CD4-positive, CD25-positive, alpha-beta regulatory T cell (primary cell): ENCODE measurements at regions not wholly inside any gene's neighbourhood (a gene's known extent, or its start where the extent isn't known, plus 50 kb on each side); places are given as distances from the start of the nearest gene placed in this dataset.
A peak's percentile ranks its signal among the peaks of the same experiment; 100 is the strongest.

Experiments
- ATAC-seq, 2 donors: fragments of 150-1000 bp; cut with Tn5 transposase; one replicate each; pipeline ENCODE4 v1.10.0; 2021; ENCODE audit warnings: low read depth in 2 of 2, moderate number of reproducible peaks in 2 of 2, moderate library complexity in 1 of 2
- DNase-seq, 3 donors: peaks; one replicate each; pipeline versions ENCODE4 v3.0.0 to v3.0.0-alpha.2; 2012 to 2022; ENCODE audit warnings: mixed read lengths in 1 of 3
- H3K27ac ChIP-seq: one replicate; pipeline ENCODE4 v1.7.0; 2013; ENCODE audit warnings: mild to moderate bottlenecking, low read length; ENCODE audit not compliant: insufficient read depth, poor library complexity, severe bottlenecking
- H3K27me3 ChIP-seq: one replicate; pipeline ENCODE4 v1.7.0; 2013; ENCODE audit warnings: low read length; ENCODE audit not compliant: control insufficient read depth, insufficient read depth
- H3K36me3 ChIP-seq: one replicate; pipeline ENCODE4 v1.7.0; 2013; ENCODE audit warnings: mild to moderate bottlenecking, low read length, moderate library complexity; ENCODE audit not compliant: control insufficient read depth, insufficient read depth
- H3K4me1 ChIP-seq: 2 replicates; pipeline ENCODE4 v1.7.0; 2013; ENCODE audit warnings: mild to moderate bottlenecking, low read length; ENCODE audit not compliant: insufficient read depth, control insufficient read depth, poor library complexity, severe bottlenecking
- H3K4me3 ChIP-seq: one replicate; pipeline ENCODE4 v1.7.0; 2013; ENCODE audit warnings: low read depth, mild to moderate bottlenecking, low read length, moderate library complexity
- H3K9me3 ChIP-seq, 2 experiments: 1 replicate in 1 of 2; 2 replicates in 1 of 2; pipeline ENCODE4 v1.7.0; 2013; ENCODE audit warnings: low read length in 2 of 2, mild to moderate bottlenecking in 1 of 2, moderate library complexity in 1 of 2; ENCODE audit not compliant: control insufficient read depth in 2 of 2
- H3K27ac Mint-ChIP-seq, 3 donors: one replicate each; pipeline ENCODE4 v1.8.0; 2020 to 2022; ENCODE audit warnings: mild to moderate bottlenecking in 3 of 3, mixed read lengths in 3 of 3, moderate library complexity in 2 of 3
- H3K27me3 Mint-ChIP-seq: one replicate; pipeline ENCODE4 v1.8.0; 2022; ENCODE audit warnings: mild to moderate bottlenecking, mixed read lengths
- H3K36me3 Mint-ChIP-seq: one replicate; pipeline ENCODE4 v1.8.0; 2020; ENCODE audit warnings: mixed read lengths
- H3K4me1 Mint-ChIP-seq, 4 donors: one replicate each; pipeline ENCODE4 v1.8.0; 2020 to 2022; ENCODE audit warnings: mixed read lengths in 4 of 4, mild to moderate bottlenecking in 1 of 4
- H3K4me3 Mint-ChIP-seq, 4 donors: one replicate each; pipeline ENCODE4 v1.8.0; 2020 to 2022; ENCODE audit warnings: mild to moderate bottlenecking in 4 of 4, mixed read lengths in 4 of 4, moderate library complexity in 3 of 4
- H3K9me3 Mint-ChIP-seq, 7 donors: one replicate each; pipeline ENCODE4 v1.8.0; 2020 to 2022; ENCODE audit warnings: mixed read lengths in 7 of 7, mild to moderate bottlenecking in 3 of 7, moderate library complexity in 2 of 7

DNA sequence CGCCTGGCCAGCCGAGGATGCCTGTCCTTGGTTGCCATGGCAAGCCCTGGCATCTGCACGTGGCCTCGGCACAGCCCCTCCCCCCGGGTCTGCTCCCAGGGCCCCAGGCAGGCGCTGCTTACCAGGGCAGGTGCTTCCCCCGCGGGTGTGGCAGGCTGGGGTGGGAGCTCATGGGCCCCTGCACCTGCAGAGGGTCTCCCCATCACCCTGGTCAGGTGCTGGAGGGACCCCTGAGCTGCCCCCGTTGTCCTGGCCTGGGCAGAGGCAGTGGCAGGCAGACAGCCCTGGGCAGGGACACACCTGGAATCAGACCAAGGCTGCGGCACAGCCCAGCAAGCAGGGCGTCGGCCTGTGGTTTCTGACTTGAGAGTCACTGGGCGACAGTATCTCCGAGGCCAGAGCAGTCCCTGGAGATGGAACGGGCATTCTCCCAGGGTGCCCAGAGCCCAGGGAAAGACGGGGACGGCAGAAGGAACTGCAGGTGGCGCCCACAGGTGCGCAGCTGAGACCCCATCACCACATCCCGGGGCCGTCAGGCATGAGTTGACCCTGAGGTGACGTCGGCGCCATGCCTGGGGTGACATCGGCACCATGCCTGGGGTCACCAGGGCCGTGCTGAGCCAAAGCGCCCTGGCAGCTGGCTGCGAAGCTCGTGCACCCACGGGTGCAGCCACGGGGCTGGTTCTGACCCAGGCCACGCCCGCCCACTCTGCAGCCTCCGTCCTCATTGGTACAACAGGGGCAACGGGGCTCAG lies 56.1 kb upstream of the FBRSL1 start:
- Mint-ChIP-seq H3K27ac (peak overlapping the region in 1 of 3 donors; percentile 48), H3K4me3 (peak overlapping the region in 1 of 4 donors; percentile 54), H3K4me1 (peaks cover 0 to 69% (median 12%) of the 10 kb centered on the region in 4 donors), H3K27me3 (peaks cover 5% of the 10 kb centered on the region), H3K36me3 (no peaks in the 10 kb centered on the region), H3K9me3 (peaks cover 0 to 2% (median 0%) of the 10 kb centered on the region in 7 donors)
- Histone ChIP-seq H3K36me3 (no peaks in the 10 kb centered on the region), H3K9me3 (no peaks in the 10 kb centered on the region), H3K4me3 (no peak overlapping the region), H3K27ac (no peak overlapping the region), H3K4me1 (peaks cover 46% of the 10 kb centered on the region), H3K27me3 (no peaks in the 10 kb centered on the region)
- DNase-seq (no peak), ATAC-seq (no peak)

DNA sequence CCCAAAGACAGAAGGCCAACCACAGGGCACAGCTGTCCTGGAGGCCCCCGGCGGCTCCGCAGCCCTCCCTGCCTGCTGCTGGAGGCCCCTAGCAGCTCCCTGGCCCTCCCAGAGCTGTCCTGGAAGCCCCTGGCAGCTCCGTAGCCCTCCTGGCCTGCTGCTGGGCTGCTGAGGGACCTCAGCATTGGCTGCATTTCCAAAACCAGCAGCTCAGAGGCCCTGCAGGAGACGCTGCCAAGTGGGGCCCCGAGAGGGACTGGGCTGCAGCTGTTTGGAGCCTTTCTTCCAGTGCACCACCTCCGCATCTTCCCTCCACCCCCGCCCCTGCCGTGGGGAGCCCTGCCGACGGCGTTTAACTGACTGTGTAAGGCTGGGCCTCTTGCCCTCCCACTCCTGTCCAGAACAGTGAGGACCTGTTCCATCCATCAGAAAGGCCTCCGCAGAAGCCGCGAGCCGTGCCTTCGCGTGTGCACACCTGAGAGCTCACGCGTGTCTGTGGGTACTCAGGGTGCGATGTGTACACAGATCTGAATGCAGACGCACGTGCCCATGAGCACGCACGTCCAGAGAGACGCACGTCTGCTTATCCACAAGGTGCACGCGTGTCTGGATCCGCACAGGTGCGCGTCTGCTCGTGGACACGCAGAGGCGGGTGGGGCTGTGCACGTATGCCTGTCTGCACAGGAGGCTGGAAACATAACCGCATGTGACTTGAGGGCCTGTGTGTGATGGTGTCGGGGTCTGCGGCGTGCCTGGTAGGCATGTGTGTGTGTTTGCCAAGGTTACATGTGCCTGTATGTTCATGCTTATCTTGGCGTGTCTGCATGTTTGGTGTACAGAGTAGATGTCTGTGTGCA lies 57.0 kb upstream of the FBRSL1 start:
- no peaks in the 10 kb centered on the region for H3K36me3 Mint-ChIP-seq
- H3K9me3 Mint-ChIP-seq: peaks cover 0 to 2% (median 0%) of the 10 kb centered on the region in 7 donors
- H3K4me1 Mint-ChIP-seq: peaks cover 0 to 71% (median 12%) of the 10 kb centered on the region in 4 donors
- no peaks in the 10 kb centered on the region for H3K27me3 ChIP-seq
- H3K27ac ChIP-seq: no peak overlapping the region
- H3K4me3 ChIP-seq: no peak overlapping the region
- peak overlapping the region in 1 of 4 donors; percentile 54 for H3K4me3 Mint-ChIP-seq
- H3K27ac Mint-ChIP-seq: peak overlapping the region in 1 of 3 donors; percentile 85
- no peaks in the 10 kb centered on the region for H3K9me3 ChIP-seq
- peaks cover 43% of the 10 kb centered on the region for H3K4me1 ChIP-seq
- no peaks in the 10 kb centered on the region for H3K36me3 ChIP-seq
- peaks cover 5% of the 10 kb centered on the region for H3K27me3 Mint-ChIP-seq
- ATAC-seq (no peak), DNase-seq (no peak)

DNA sequence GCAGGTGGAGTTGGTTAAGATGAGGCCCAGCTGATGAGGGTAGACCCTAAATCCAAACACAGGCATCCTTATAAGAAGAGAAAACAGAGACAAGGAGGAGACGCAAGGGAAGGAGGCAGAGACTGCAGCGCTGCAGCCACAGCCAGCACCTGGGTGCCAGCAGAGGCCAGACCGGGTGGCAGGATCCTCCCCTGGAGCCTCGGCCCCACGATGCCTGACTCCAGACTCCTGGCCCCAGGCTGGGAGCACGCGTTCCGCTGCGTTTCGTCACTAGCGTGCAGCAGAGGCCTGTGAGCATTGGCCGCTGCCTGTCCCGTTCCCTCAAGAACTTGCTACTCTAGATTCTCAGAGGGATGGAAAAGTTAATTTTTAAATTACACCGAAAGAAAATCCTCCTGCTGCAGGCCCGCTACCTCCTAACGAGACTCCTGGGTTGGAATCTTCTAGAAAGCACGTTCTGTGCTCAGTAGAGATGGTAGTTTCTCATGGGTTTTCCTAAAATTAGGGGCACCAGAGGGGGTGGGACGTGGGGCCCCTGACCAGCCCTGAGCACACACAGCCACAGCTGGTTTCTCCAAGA lies 57.7 kb upstream of the FBRSL1 start:
- Histone ChIP-seq H3K4me3 (no peak overlapping the region), H3K36me3 (no peaks in the 10 kb centered on the region), H3K9me3 (no peaks in the 10 kb centered on the region), H3K27ac (no peak overlapping the region), H3K4me1 (peaks cover 36% of the 10 kb centered on the region), H3K27me3 (no peaks in the 10 kb centered on the region)
- DNase-seq (no peak), ATAC-seq (no peak)
- H3K27ac Mint-ChIP-seq: peak overlapping the region in 1 of 3 donors; percentile 71
- peaks cover 0 to 65% (median 12%) of the 10 kb centered on the region in 4 donors for H3K4me1 Mint-ChIP-seq
- peaks cover 5% of the 10 kb centered on the region for H3K27me3 Mint-ChIP-seq
- H3K4me3 Mint-ChIP-seq: no peak overlapping the region
- H3K9me3 Mint-ChIP-seq: peaks cover 0 to 2% (median 0%) of the 10 kb centered on the region in 7 donors
- H3K36me3 Mint-ChIP-seq: no peaks in the 10 kb centered on the region

DNA sequence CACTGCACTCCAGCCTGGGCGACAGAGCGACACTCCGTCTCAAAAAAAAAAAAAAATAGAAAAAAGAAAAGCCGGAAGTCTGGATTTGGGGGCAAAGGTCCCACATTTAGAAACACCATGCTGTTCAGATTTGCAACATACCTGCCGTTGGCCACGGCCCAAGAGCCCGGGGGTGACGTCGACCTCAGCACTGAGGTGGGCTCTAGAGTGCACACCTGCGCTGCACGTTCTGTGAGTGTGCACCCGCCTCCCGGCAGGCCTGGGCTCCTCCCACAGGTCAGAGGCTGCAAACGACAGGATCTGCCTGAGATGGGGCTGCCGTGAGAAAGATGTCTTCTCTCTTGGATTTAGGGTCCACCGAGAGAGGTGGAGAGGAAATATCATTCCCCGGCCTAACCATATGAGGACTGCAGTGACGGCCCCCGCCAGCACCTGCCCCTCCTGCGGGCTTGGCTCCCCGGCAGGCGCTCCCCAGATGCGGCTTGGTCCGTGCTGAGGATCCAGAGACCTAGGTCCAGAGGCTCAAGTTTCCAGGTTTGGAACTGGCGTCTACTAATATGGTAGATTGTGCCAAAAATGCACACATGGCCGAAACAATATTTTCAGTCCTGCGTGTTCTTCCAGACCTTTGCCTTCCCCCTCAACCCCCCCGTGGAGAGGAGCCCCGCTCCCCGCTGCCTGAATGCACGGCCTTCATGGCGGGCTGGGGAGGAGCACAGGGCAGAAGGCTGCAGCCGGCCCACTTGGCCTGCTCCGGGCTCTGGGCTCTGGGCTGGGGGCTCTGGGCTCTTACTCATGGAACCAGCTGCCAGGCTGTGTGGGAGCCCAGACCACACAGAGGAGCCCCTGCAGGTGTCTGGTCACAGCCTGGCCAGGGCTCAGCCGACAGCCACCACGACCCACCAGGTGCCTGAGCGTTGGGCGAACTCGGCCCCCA lies 58.8 kb upstream of the FBRSL1 start:
- ATAC-seq: no peak

DNA sequence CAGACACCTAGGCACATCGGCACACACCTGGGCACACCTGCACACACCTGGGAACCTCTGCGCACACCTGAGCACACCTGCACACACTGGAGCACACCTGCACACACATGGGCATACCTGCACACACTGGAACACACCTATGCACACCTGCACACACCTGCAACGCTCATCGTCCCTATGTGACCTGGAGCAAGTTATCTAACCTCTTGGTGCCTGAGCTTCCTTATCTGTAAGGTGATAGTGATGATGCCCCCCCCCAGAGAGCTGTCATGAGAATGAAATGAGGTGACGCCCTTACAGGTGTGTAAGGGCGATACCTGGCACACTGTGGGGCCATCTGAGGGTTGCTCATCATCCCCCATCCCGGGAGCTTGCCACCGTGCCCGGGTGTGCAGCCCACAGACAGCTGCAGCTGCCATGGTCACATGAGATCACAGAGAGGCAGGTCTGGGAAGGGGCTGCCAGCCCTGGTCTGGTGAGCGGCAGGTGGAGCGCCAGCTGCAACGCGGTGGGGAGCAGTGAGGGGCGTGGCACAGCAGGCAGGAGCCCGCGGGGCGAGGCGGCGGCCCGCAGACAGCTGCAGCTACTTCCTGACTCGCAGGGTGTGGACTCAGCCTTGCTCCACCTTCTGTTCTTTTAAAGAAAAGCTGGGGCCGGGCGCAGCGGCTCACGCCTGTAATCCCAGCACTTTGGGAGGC lies 59.9 kb upstream of the FBRSL1 start:
- DNase-seq (peak; percentile 52 to 87 (median 68)), ATAC-seq (peak; percentile 95 to 97)
- H3K36me3 ChIP-seq: no peaks in the 10 kb centered on the region
- H3K27me3 ChIP-seq: no peaks in the 10 kb centered on the region
- H3K9me3 ChIP-seq: no peaks in the 10 kb centered on the region
- no peak overlapping the region for H3K27ac ChIP-seq
- peaks cover 28% of the 10 kb centered on the region for H3K4me1 ChIP-seq
- no peak overlapping the region for H3K4me3 ChIP-seq
- Mint-ChIP-seq H3K27ac (peak overlapping the region in 2 of 3 donors; percentile 32 to 84), H3K36me3 (no peaks in the 10 kb centered on the region), H3K4me3 (peak overlapping the region; percentile 52 to 87 (median 75)), H3K4me1 (peaks cover 0 to 50% (median 12%) of the 10 kb centered on the region in 4 donors), H3K27me3 (peaks cover 5% of the 10 kb centered on the region), H3K9me3 (peaks cover 0 to 4% (median 0%) of the 10 kb centered on the region in 7 donors)

More for the DNA sequence above, 58.8 kb upstream of the FBRSL1 start:
- DNase-seq: no peak
- no peaks in the 10 kb centered on the region for H3K36me3 Mint-ChIP-seq
- peaks cover 5% of the 10 kb centered on the region for H3K27me3 Mint-ChIP-seq
- H3K27ac Mint-ChIP-seq: no peak overlapping the region
- peaks cover 28% of the 10 kb centered on the region for H3K4me1 ChIP-seq
- H3K9me3 ChIP-seq: no peaks in the 10 kb centered on the region
- no peak overlapping the region for H3K4me3 ChIP-seq
- no peak overlapping the region for H3K27ac ChIP-seq
- peaks cover 0 to 57% (median 12%) of the 10 kb centered on the region in 4 donors for H3K4me1 Mint-ChIP-seq
- no peaks in the 10 kb centered on the region for H3K27me3 ChIP-seq
- H3K36me3 ChIP-seq: no peaks in the 10 kb centered on the region
- H3K9me3 Mint-ChIP-seq: peaks cover 0 to 2% (median 0%) of the 10 kb centered on the region in 7 donors
- H3K4me3 Mint-ChIP-seq: peak overlapping the region; percentile 52 to 87 (median 75)

DNA sequence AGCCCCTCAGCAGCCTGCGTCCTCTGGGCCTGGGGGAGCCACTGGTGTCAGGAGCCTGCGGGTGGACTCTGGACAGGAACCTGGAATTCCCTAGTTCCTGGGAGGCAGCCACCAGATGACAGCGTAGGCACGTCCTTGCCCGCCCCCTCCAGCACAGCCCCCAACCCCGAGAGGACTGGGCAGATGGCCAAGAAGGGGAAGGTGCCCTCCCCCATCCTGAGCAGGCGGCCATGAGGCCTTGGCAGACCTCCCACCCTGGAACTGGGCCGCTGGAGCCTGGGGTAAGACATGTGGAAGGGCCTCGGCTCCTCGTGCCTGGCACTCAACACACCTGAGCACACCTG lies 60.4 kb upstream of the FBRSL1 start:
- no peaks in the 10 kb centered on the region for H3K36me3 ChIP-seq
- peaks cover 0 to 8% (median 0%) of the 10 kb centered on the region in 7 donors for H3K9me3 Mint-ChIP-seq
- DNase-seq (no peak), ATAC-seq (no peak)
- peaks cover 1% of the 10 kb centered on the region for H3K27me3 Mint-ChIP-seq
- H3K27me3 ChIP-seq: no peaks in the 10 kb centered on the region
- peak overlapping the region in 3 of 4 donors; percentile 10 to 83 (median 52) for H3K4me3 Mint-ChIP-seq
- H3K36me3 Mint-ChIP-seq: no peaks in the 10 kb centered on the region
- H3K27ac ChIP-seq: no peak overlapping the region
- H3K27ac Mint-ChIP-seq: no peak overlapping the region
- H3K4me1 ChIP-seq: peaks cover 28% of the 10 kb centered on the region
- no peaks in the 10 kb centered on the region for H3K9me3 ChIP-seq
- H3K4me1 Mint-ChIP-seq: peaks cover 0 to 45% (median 8%) of the 10 kb centered on the region in 4 donors
- no peak overlapping the region for H3K4me3 ChIP-seq
